GM12878 (cell line): ENCODE measurements at regions not wholly inside any gene's neighbourhood (a gene's known extent, or its start where the extent isn't known, plus 50 kb on each side); places are given as distances from the start of the nearest gene placed in this dataset.
A peak's percentile ranks its signal among the peaks of the same experiment; 100 is the strongest.

Experiments used
- ATAC-seq: fragments of 200-7000 bp; cut with Tn5 transposase; 3 replicates; pipeline ENCODE4 v1.9.1; 2020; ENCODE audit warnings: mild to moderate bottlenecking, moderate library complexity
- BruUV-seq: library from RNA; stranded (reverse); fragments of 400-500 nt; replicated peaks from 2 replicates; lab custom pipeline; 2021; lab: Mats Ljungman, UMichigan
- CTCF ChIA-PET: fragments of 300-600 bp; sonication (Branson Sonifier 250); formaldehyde crosslinking; extraction: SDS; loops from one replicate; lab custom pipeline; 2021; ENCODE audit warnings: inconsistent platforms; lab: Yijun Ruan, JAX
- POLR2A ChIA-PET: fragments of 350-600 bp; formaldehyde crosslinking; extraction: SDS; loops from one replicate; lab custom pipeline; 2021; ENCODE audit warnings: inconsistent platforms; lab: Charles Lee
- RAD21 ChIA-PET: fragments of 300-600 bp; sonication (Branson Sonifier 250); formaldehyde crosslinking; loops from one replicate; lab custom pipeline; 2023; ENCODE audit warnings: antibody characterized with exemption; ENCODE audit not compliant: unreplicated experiment; lab: Charles Lee
- SMC1A ChIA-PET: fragments of 300-600 bp; sonication (Branson Sonifier 250); formaldehyde crosslinking; loops from one replicate; lab custom pipeline; 2023; ENCODE audit not compliant: unreplicated experiment, uncharacterized antibody; lab: Charles Lee
- DNase-seq: peaks from one replicate; pipeline ENCODE4 v3.0.0-alpha.2; 2011; ENCODE audit warnings: low read depth, low spot score
- FAIRE-seq: peaks from 3 replicates; lab custom pipeline; 2011; peaks lifted over from hg19 to GRCh38; lab: Jason Lieb, UNC
- H2AFZ ChIP-seq: 2 replicates; pipeline ENCODE4 v1.6.0; 2011; ENCODE audit warnings: low read depth, low read length, control low read depth; ENCODE audit not compliant: control insufficient read depth
- H3K27ac ChIP-seq: 2 replicates; pipeline ENCODE4 v1.5.1; 2011; ENCODE audit warnings: control low read depth; ENCODE audit not compliant: control insufficient read depth, insufficient read depth
- H3K27me3 ChIP-seq, 2 experiments: replicated peaks in 1 of 2; 2 replicates each; pipeline versions ENCODE4 v1.6.0 to v1.6.1; 2011; ENCODE audit warnings: low read length in 1 of 2; ENCODE audit not compliant: control insufficient read depth in 2 of 2, insufficient read depth in 2 of 2
- H3K36me3 ChIP-seq, 2 experiments: 2 replicates each; pipeline ENCODE4 v1.5.1; 2011; ENCODE audit warnings: low read length in 1 of 2; ENCODE audit not compliant: control insufficient read depth in 2 of 2, insufficient read depth in 2 of 2
- H3K4me1 ChIP-seq: 2 replicates; pipeline ENCODE4 v1.6.1; 2011; ENCODE audit warnings: mild to moderate bottlenecking, low read length, moderate library complexity, mixed read lengths; ENCODE audit not compliant: control insufficient read depth, insufficient read depth
- H3K4me2 ChIP-seq: 2 replicates; pipeline ENCODE4 v1.6.0; 2011; ENCODE audit warnings: control low read depth; ENCODE audit not compliant: control insufficient read depth, insufficient read depth
- H3K4me3 ChIP-seq: fragments of 200-600 bp; sonication (generic); 2 replicates; pipeline ENCODE4 v1.5.1; 2016
- H3K79me2 ChIP-seq: 2 replicates; pipeline ENCODE4 v1.6.0; 2011; ENCODE audit warnings: low read length; ENCODE audit not compliant: control insufficient read depth, insufficient read depth
- H3K9ac ChIP-seq: 2 replicates; pipeline ENCODE4 v1.8.0; 2011; ENCODE audit warnings: low read length, control low read depth, mixed read lengths; ENCODE audit not compliant: control insufficient read depth, insufficient read depth
- H3K9me3 ChIP-seq: replicated peaks from 3 replicates; pipeline ENCODE4 v1.5.1; 2011; ENCODE audit warnings: mild to moderate bottlenecking, low read length; ENCODE audit not compliant: control insufficient read depth, insufficient read depth
- H4K20me1 ChIP-seq: 2 replicates; pipeline ENCODE4 v1.6.0; 2011; ENCODE audit not compliant: control insufficient read depth, insufficient read depth
- CBX5 ChIP-seq: sonication (generic); IDR thresholded peaks from 2 replicates; pipeline ENCODE4 v1.6.1; 2016; ENCODE audit warnings: low read depth, moderate library complexity, mild to moderate bottlenecking, inconsistent platforms
- CEBPB ChIP-seq, 2 experiments: fragments of 150-350 bp in 1 of 2; IDR thresholded peaks; 2 replicates each; pipeline ENCODE4 v1.6.1; 2012 to 2014; ENCODE audit warnings: low read depth in 2 of 2, low read length in 2 of 2, borderline replicate concordance in 1 of 2, inconsistent platforms in 1 of 2
- CHD4 ChIP-seq: fragments of 200-600 bp; sonication (generic); IDR thresholded peaks from 2 replicates; pipeline ENCODE4 v1.6.1; 2016; ENCODE audit warnings: mild to moderate bottlenecking
- FOXM1 ChIP-seq: IDR thresholded peaks from 2 replicates; pipeline ENCODE4 v1.6.1; 2012; ENCODE audit warnings: low read depth, mild to moderate bottlenecking, inconsistent platforms, low read length, moderate library complexity
- HSF1 ChIP-seq: fragments of 150-350 bp; IDR thresholded peaks from 2 replicates; pipeline ENCODE4 v1.6.1; 2014; ENCODE audit warnings: mild to moderate bottlenecking, low read depth, low read length
- MTA2 ChIP-seq: fragments of 450-650 bp; IDR thresholded peaks from 2 replicates; pipeline ENCODE4 v1.6.1; 2016; ENCODE audit warnings: low read depth, mild to moderate bottlenecking, moderate library complexity
- NBN ChIP-seq: fragments of 450-650 bp; IDR thresholded peaks from 2 replicates; pipeline ENCODE4 v1.6.1; 2016
- NFIC ChIP-seq: IDR thresholded peaks from 2 replicates; pipeline ENCODE4 v1.6.1; 2012; ENCODE audit warnings: low read depth, mild to moderate bottlenecking, inconsistent platforms, low read length, moderate library complexity
- NFXL1 ChIP-seq: fragments of 450-650 bp; IDR thresholded peaks from 2 replicates; pipeline ENCODE4 v1.6.1; 2017; ENCODE audit warnings: antibody characterized with exemption, mild to moderate bottlenecking, borderline replicate concordance
- NFYB ChIP-seq: IDR thresholded peaks from 2 replicates; pipeline ENCODE4 v1.6.1; 2011; ENCODE audit warnings: low read depth, mild to moderate bottlenecking, low read length, improper control_type of control experiment, moderate library complexity; ENCODE audit not compliant: insufficient read depth
- PBX3 ChIP-seq: IDR thresholded peaks from 2 replicates; pipeline ENCODE4 v1.6.1; 2011; ENCODE audit warnings: mild to moderate bottlenecking, low read depth, low read length, moderate library complexity; ENCODE audit not compliant: insufficient replicate concordance
- POU2F2 ChIP-seq: IDR thresholded peaks from 3 replicates; pipeline ENCODE4 v1.6.1; 2011; ENCODE audit warnings: low read depth, mild to moderate bottlenecking, low read length, borderline replicate concordance
- RUNX3 ChIP-seq: IDR thresholded peaks from 2 replicates; pipeline ENCODE4 v1.6.1; 2012; ENCODE audit warnings: low read length, inconsistent platforms
- SKIL ChIP-seq: fragments of 450-650 bp; IDR thresholded peaks from 2 replicates; pipeline ENCODE4 v1.6.1; 2017; ENCODE audit warnings: mild to moderate bottlenecking, low read depth, inconsistent platforms; ENCODE audit not compliant: poor library complexity, severe bottlenecking
- SREBF1 ChIP-seq: IDR thresholded peaks from 2 replicates; pipeline ENCODE4 v1.6.1; 2012; ENCODE audit warnings: mild to moderate bottlenecking, low read length
- ZNF217 ChIP-seq: fragments of 450-650 bp; IDR thresholded peaks from 2 replicates; pipeline ENCODE4 v1.6.1; 2017; ENCODE audit warnings: antibody characterized with exemption, mild to moderate bottlenecking
- ZNF24 ChIP-seq: fragments of 450-650 bp; IDR thresholded peaks from 2 replicates; pipeline ENCODE4 v1.6.1; 2017; ENCODE audit warnings: antibody characterized with exemption, mild to moderate bottlenecking
- ZNF384 ChIP-seq: IDR thresholded peaks from 2 replicates; pipeline ENCODE4 v1.6.1; 2012; ENCODE audit warnings: low read depth, mild to moderate bottlenecking, low read length, improper control_type of control experiment, borderline replicate concordance
- in situ Hi-C: fragments of 300-500 bp; cut with MboI; formaldehyde crosslinking; loops from 9 replicates; pipeline ENCODE4 v1.14.3; 2018; ENCODE audit warnings: mixed read lengths
- intact Hi-C: fragments of 100-400 bp; cut with micrococcal nuclease; formaldehyde crosslinking; loops from one replicate; pipeline ENCODE4 v1.14.2; 2022; ENCODE audit not compliant: unreplicated experiment
- TF ChIP-seq, protein P1 (sequence below): fragments of 450-650 bp; IDR thresholded peaks from 2 replicates; pipeline ENCODE4 v1.6.1; 2018; ENCODE audit warnings: borderline replicate concordance, mild to moderate bottlenecking; ENCODE audit not compliant: partially characterized antibody

- no peak overlapping the region for H3K4me3 ChIP-seq
- in situ Hi-C loops (loop anchor here (5.0 kb wide), 1 partner anchor 293 kb away; the partner anchor contains the start of gene ITGA4), intact Hi-C loops (no loop called here)
- H3K27ac ChIP-seq: peak overlapping the region; percentile 93
- ATAC-seq: peak; percentile 78
- DNase-seq: no peak
- H3K4me2 ChIP-seq: no peak overlapping the region; the same call in none of the 2 replicates
- H2AFZ ChIP-seq: no peak overlapping the region
- peaks cover 28% of the 10 kb centered on the region for H3K4me1 ChIP-seq
- SMC1A ChIA-PET: interaction anchor here (1.3 to 2.1 kb wide), 4 partner anchors 11 to 60 kb away, joined by 3 to 7 read pairs (median 5); no protein-coding TSS in a partner anchor
- no TSS peak for BruUV-seq
- no peak overlapping the region for H3K9ac ChIP-seq
- no peaks in the 10 kb centered on the region for H3K36me3 ChIP-seq
- H4K20me1 ChIP-seq: no peaks in the 10 kb centered on the region
- H3K79me2 ChIP-seq: no peaks in the 10 kb centered on the region
- FAIRE-seq: no peak
- RAD21 ChIA-PET: interaction anchor here (1.3 kb wide), 1 partner anchor 60 kb away, joined by 3 read pairs; no protein-coding TSS in a partner anchor
- CTCF ChIA-PET: interaction anchor here (0.8 kb wide), 1 partner anchor 10 kb away, joined by 3 read pairs; no protein-coding TSS in a partner anchor
- H3K9me3 ChIP-seq: peaks cover 15% of the 10 kb centered on the region
- POLR2A ChIA-PET: no interaction called here
- no peaks in the 10 kb centered on the region for H3K27me3 ChIP-seq
- peak; percentile 32; the same call in 1 of the 2 replicates for TF ChIP-seq FOXM1
- TF ChIP-seq NBN: no peak
- TF ChIP-seq CEBPB (IDR thresholded peaks at IDR 0.05; ENCODE audit: borderline replicate concordance in 1 of 2, low read depth in 2 of 2, low read length in 2 of 2): no peak
- no peak for TF ChIP-seq ZNF24
- peak; percentile 74; the same call in 1 of the 2 replicates for TF ChIP-seq CBX5
- TF ChIP-seq RUNX3: no peak; the same call in 1 of the 2 replicates
- TF ChIP-seq, protein P1, sequence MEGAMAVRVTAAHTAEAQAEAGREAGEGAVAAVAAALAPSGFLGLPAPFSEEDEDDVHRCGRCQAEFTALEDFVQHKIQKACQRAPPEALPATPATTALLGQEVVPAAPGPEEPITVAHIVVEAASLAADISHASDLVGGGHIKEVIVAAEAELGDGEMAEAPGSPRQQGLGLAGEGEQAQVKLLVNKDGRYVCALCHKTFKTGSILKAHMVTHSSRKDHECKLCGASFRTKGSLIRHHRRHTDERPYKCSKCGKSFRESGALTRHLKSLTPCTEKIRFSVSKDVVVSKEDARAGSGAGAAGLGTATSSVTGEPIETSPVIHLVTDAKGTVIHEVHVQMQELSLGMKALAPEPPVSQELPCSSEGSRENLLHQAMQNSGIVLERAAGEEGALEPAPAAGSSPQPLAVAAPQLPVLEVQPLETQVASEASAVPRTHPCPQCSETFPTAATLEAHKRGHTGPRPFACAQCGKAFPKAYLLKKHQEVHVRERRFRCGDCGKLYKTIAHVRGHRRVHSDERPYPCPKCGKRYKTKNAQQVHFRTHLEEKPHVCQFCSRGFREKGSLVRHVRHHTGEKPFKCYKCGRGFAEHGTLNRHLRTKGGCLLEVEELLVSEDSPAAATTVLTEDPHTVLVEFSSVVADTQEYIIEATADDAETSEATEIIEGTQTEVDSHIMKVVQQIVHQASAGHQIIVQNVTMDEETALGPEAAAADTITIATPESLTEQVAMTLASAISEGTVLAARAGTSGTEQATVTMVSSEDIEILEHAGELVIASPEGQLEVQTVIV: no peak
- TF ChIP-seq SREBF1: no peak
- peak; percentile 8 for TF ChIP-seq PBX3
- peak; percentile 16; the same call in 1 of the 2 replicates for TF ChIP-seq MTA2
- no peak for TF ChIP-seq NFYB
- no peak for TF ChIP-seq ZNF384
- peak; percentile 72 for TF ChIP-seq NFIC
- no peak for TF ChIP-seq POU2F2
- no peak for TF ChIP-seq NFXL1
- TF ChIP-seq CHD4: no peak
- TF ChIP-seq SKIL: no peak
- TF ChIP-seq HSF1: no peak
- no peak for TF ChIP-seq ZNF217
Observed at GRCh38 chr2:181164699-181165098, 184.3 kb downstream of the UBE2E3 start.
